ENCODE measurements at regions not wholly inside any gene's neighbourhood (a gene's known extent, or its start where the extent isn't known, plus 50 kb on each side); places are given as distances from the start of the nearest gene placed in this dataset.
A peak's percentile ranks its signal among the peaks of the same experiment; 100 is the strongest.

DNA sequence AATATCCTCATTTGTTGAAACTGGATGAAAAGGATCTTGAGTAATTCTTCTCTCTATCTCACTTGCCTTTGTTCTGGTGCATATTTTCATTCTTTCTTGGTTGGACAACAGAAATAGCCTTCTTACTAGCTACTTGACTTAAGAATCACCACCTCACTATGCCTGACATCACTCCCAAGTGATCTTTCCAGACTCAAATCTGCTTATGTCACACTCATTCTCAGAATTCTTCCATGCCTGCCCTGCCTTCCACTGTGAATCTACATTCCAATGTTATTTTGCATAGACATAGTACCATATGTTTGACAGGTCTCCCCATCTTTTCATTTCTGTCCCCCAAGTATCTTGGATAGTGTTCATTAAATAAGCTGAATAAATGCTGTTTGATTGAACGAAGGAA lies 78.5 kb upstream of the DPYD start:
- no peak overlapping the region for H3K27ac ChIP-seq (ENCODE audit: low read depth, low read length)
- ChIA-PET POLR2A (no interaction called here), CTCF (interaction anchor here (0.8 to 1.1 kb wide), 4 partner anchors 8 to 469 kb away, joined by 3 to 4 read pairs (median 3); no protein-coding TSS in a partner anchor)
- H3K4me3 ChIP-seq (ENCODE audit: low read depth, low read length) = no peak overlapping the region
- peak; percentile 73 for DNase-seq (ENCODE audit: low read depth, low spot score)
- TF ChIP-seq, protein P1, sequence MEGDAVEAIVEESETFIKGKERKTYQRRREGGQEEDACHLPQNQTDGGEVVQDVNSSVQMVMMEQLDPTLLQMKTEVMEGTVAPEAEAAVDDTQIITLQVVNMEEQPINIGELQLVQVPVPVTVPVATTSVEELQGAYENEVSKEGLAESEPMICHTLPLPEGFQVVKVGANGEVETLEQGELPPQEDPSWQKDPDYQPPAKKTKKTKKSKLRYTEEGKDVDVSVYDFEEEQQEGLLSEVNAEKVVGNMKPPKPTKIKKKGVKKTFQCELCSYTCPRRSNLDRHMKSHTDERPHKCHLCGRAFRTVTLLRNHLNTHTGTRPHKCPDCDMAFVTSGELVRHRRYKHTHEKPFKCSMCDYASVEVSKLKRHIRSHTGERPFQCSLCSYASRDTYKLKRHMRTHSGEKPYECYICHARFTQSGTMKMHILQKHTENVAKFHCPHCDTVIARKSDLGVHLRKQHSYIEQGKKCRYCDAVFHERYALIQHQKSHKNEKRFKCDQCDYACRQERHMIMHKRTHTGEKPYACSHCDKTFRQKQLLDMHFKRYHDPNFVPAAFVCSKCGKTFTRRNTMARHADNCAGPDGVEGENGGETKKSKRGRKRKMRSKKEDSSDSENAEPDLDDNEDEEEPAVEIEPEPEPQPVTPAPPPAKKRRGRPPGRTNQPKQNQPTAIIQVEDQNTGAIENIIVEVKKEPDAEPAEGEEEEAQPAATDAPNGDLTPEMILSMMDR (IDR thresholded peaks at IDR 0.05; ENCODE audit: low read depth, low read length) = no peak
- no peaks in the 10 kb centered on the region for H3K9me3 ChIP-seq (ENCODE audit: control insufficient read depth, insufficient read depth, low read length)
- H3K27me3 ChIP-seq (ENCODE audit: control insufficient read depth, insufficient read depth, low read length) = no peaks in the 10 kb centered on the region

DNA sequence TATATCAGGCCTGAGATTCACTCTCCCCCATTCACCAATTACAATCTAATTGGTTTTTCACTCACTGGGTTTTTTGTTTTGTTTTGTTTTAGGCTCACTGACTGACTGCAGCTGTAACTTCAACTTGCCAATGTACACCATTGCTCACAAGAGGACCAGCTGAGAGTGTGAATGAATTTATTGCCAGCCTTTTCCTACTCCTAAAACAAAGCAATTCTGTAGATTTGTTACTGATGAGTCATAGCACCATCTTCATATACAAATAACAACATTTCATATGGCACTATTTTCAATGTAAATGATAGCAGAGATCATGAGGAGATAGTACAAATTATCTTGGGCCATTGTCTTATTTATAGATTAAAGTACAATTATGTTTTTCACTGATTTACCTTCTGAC lies 76.0 kb upstream of the DPYD start:
- H3K9me3 ChIP-seq (ENCODE audit: control insufficient read depth, insufficient read depth, low read length) = no peaks in the 10 kb centered on the region
- DNase-seq (ENCODE audit: low read depth, low spot score) = no peak
- H3K4me3 ChIP-seq (ENCODE audit: low read depth, low read length) = no peak overlapping the region
- POLR2A ChIA-PET = no interaction called here
- no peaks in the 10 kb centered on the region for H3K27me3 ChIP-seq (ENCODE audit: control insufficient read depth, insufficient read depth, low read length)
- TF ChIP-seq, protein P1 (IDR thresholded peaks at IDR 0.05; ENCODE audit: low read depth, low read length) = no peak
- CTCF ChIA-PET = no interaction called here
- H3K27ac ChIP-seq (ENCODE audit: low read depth, low read length) = no peak overlapping the region

GRCh38 chr1:97989094-97989680 lies 68.4 kb upstream of the DPYD start:
- ChIA-PET POLR2A (no interaction called here), CTCF (no interaction called here)
- no peak for DNase-seq (ENCODE audit: low read depth, low spot score)

GRCh38 chr1:97986041-97987005 lies 65.5 kb upstream of the DPYD start:
- CTCF ChIA-PET = no interaction called here
- TF ChIP-seq, protein P1 (IDR thresholded peaks at IDR 0.05; ENCODE audit: low read depth, low read length) = no peak
- Histone ChIP-seq H3K27ac (ENCODE audit: low read depth, low read length) (no peak overlapping the region), H3K27me3 (ENCODE audit: control insufficient read depth, insufficient read depth, low read length) (no peaks in the 10 kb centered on the region), H3K4me3 (ENCODE audit: low read depth, low read length) (no peak overlapping the region), H3K9me3 (ENCODE audit: control insufficient read depth, insufficient read depth, low read length) (no peaks in the 10 kb centered on the region)
- POLR2A ChIA-PET = no interaction called here
- no peak for DNase-seq (ENCODE audit: low read depth, low spot score)

More at GRCh38 chr1:97989094-97989680, 68.4 kb upstream of the DPYD start:
- Histone ChIP-seq H3K27ac (ENCODE audit: low read depth, low read length) (no peak overlapping the region), H3K4me3 (ENCODE audit: low read depth, low read length) (no peak overlapping the region), H3K27me3 (ENCODE audit: control insufficient read depth, insufficient read depth, low read length) (no peaks in the 10 kb centered on the region), H3K9me3 (ENCODE audit: control insufficient read depth, insufficient read depth, low read length) (no peaks in the 10 kb centered on the region)
- TF ChIP-seq, protein P1 (IDR thresholded peaks at IDR 0.05; ENCODE audit: low read depth, low read length) = no peak

- TF ChIP-seq, protein P1 (IDR thresholded peaks at IDR 0.05; ENCODE audit: low read depth, low read length) = no peak
- no peak for DNase-seq (ENCODE audit: low read depth, low spot score)
- Histone ChIP-seq H3K4me3 (ENCODE audit: low read depth, low read length) (no peak overlapping the region), H3K27ac (ENCODE audit: low read depth, low read length) (no peak overlapping the region), H3K27me3 (ENCODE audit: control insufficient read depth, insufficient read depth, low read length) (no peaks in the 10 kb centered on the region), H3K9me3 (ENCODE audit: control insufficient read depth, insufficient read depth, low read length) (no peaks in the 10 kb centered on the region)
- CTCF ChIA-PET = no interaction called here
- POLR2A ChIA-PET = no interaction called here
Measured at GRCh38 chr1:97983126-97983525, 62.3 kb upstream of the DPYD start.
